IPS DF 4.7 (cell line): ENCODE measurements at regions not wholly inside any gene's neighbourhood (a gene's known extent, or its start where the extent isn't known, plus 50 kb on each side); places are given as distances from the start of the nearest gene placed in this dataset.
A peak's percentile ranks its signal among the peaks of the same experiment; 100 is the strongest.

Experiments used
- DNase-seq: peaks from one replicate; pipeline ENCODE4 v3.0.0-alpha.2; 2013; ENCODE audit warnings: low spot score; ENCODE audit errors: extremely low read depth

- no peak for DNase-seq
Observed at GRCh38 chr9:118721923-118722322, 647.3 kb downstream of the BRINP1 start.

GRCh38 chr9:118729981-118730380, 639.3 kb downstream of the BRINP1 start:
- DNase-seq = no peak

GRCh38 chr9:118732998-118733397, 636.2 kb downstream of the BRINP1 start:
- DNase-seq = no peak

GRCh38 chr9:118734696-118735095, 634.5 kb downstream of the BRINP1 start:
- no peak for DNase-seq

- DNase-seq = no peak
Observed at GRCh38 chr9:118736406-118736805, 632.8 kb downstream of the BRINP1 start.

GRCh38 chr9:118751077-118751847, 618.0 kb downstream of the BRINP1 start:
- no peak for DNase-seq

- no peak for DNase-seq
Observed at GRCh38 chr9:118751848-118752223, 617.4 kb downstream of the BRINP1 start.

GRCh38 chr9:118761016-118761790, 608.0 kb downstream of the BRINP1 start:
- no peak for DNase-seq

GRCh38 chr9:118767571-118767970, 601.7 kb downstream of the BRINP1 start:
- no peak for DNase-seq

GRCh38 chr9:118782790-118783463, 586.3 kb downstream of the BRINP1 start:
- DNase-seq = no peak

- DNase-seq = no peak
Observed at GRCh38 chr9:118784033-118784432, 585.2 kb downstream of the BRINP1 start.

- no peak for DNase-seq
Observed at GRCh38 chr9:118785456-118785855, 583.8 kb downstream of the BRINP1 start.

- no peak for DNase-seq
Observed at GRCh38 chr9:118786877-118787276, 582.4 kb downstream of the BRINP1 start.

GRCh38 chr9:118809160-118809625, 560.0 kb downstream of the BRINP1 start:
- peak; percentile 14 for DNase-seq

GRCh38 chr9:118829334-118829733, 539.9 kb downstream of the BRINP1 start:
- DNase-seq = peak; percentile 7

GRCh38 chr9:118832371-118832770, 536.9 kb downstream of the BRINP1 start:
- no peak for DNase-seq

- DNase-seq = no peak
Observed at GRCh38 chr9:118836891-118837290, 532.3 kb downstream of the BRINP1 start.

- no peak for DNase-seq
Observed at GRCh38 chr9:118871531-118871930, 497.7 kb downstream of the BRINP1 start.

- DNase-seq = no peak
Observed at GRCh38 chr9:118882684-118883083, 486.6 kb downstream of the BRINP1 start.

- DNase-seq = no peak
Observed at GRCh38 chr9:118883411-118883810, 485.8 kb downstream of the BRINP1 start.

GRCh38 chr9:118891213-118891612, 478.0 kb downstream of the BRINP1 start:
- no peak for DNase-seq
